ENCODE measurements at regions not wholly inside any gene's neighbourhood (a gene's known extent, or its start where the extent isn't known, plus 50 kb on each side); places are given as distances from the start of the nearest gene placed in this dataset.

GRCh38 chr3:95934181-95934580 lies 880.2 kb upstream of the EPHA6 start:
- Histone ChIP-seq H3K27ac (no peak overlapping the region), H3K27me3 (no peaks in the 10 kb centered on the region), H3K4me1 (no peaks in the 10 kb centered on the region), H3K9me3 (no peaks in the 10 kb centered on the region), H3K36me3 (no peaks in the 10 kb centered on the region), H3K4me3 (no peak overlapping the region), H3K9ac (ENCODE audit: low read depth in 2 of 2, low read length in 2 of 2) (no peak overlapping the region)
- TF ChIP-seq CTCF (IDR thresholded peaks at IDR 0.05), result no peak
- DNase-seq, result no peak
- intact Hi-C loops (cut with DNase I), result no loop called here

- no peak overlapping the region for H3K4me3 ChIP-seq
- no peaks in the 10 kb centered on the region for H3K36me3 ChIP-seq
- H3K27me3 ChIP-seq, result no peaks in the 10 kb centered on the region
- DNase-seq, result no peak
- no peak overlapping the region for H3K27ac ChIP-seq
- no peaks in the 10 kb centered on the region for H3K9me3 ChIP-seq
- TF ChIP-seq CTCF (IDR thresholded peaks at IDR 0.05), result no peak
- no peak overlapping the region for H3K9ac ChIP-seq (ENCODE audit: low read depth in 2 of 2, low read length in 2 of 2)
- no peaks in the 10 kb centered on the region for H3K4me1 ChIP-seq
- intact Hi-C loops (cut with DNase I), result no loop called here
Measured at GRCh38 chr3:95939235-95939809, 875.1 kb upstream of the EPHA6 start.

GRCh38 chr3:95965704-95966336 lies 848.6 kb upstream of the EPHA6 start:
- Histone ChIP-seq H3K36me3 (no peaks in the 10 kb centered on the region), H3K9me3 (no peaks in the 10 kb centered on the region), H3K4me1 (no peaks in the 10 kb centered on the region), H3K27ac (no peak overlapping the region), H3K9ac (ENCODE audit: low read depth in 2 of 2, low read length in 2 of 2) (no peak overlapping the region), H3K4me3 (no peak overlapping the region), H3K27me3 (no peaks in the 10 kb centered on the region)
- no peak for DNase-seq
- intact Hi-C loops (cut with DNase I), result no loop called here
- no peak for TF ChIP-seq CTCF (IDR thresholded peaks at IDR 0.05)

GRCh38 chr3:95971573-95971972 lies 842.8 kb upstream of the EPHA6 start:
- H3K4me1 ChIP-seq, result no peaks in the 10 kb centered on the region
- no peak overlapping the region for H3K9ac ChIP-seq (ENCODE audit: low read depth in 2 of 2, low read length in 2 of 2)
- no peaks in the 10 kb centered on the region for H3K36me3 ChIP-seq
- H3K27me3 ChIP-seq, result no peaks in the 10 kb centered on the region
- TF ChIP-seq CTCF (IDR thresholded peaks at IDR 0.05), result no peak
- H3K27ac ChIP-seq, result no peak overlapping the region
- no peak for DNase-seq
- intact Hi-C loops (cut with DNase I), result no loop called here
- no peaks in the 10 kb centered on the region for H3K9me3 ChIP-seq
- H3K4me3 ChIP-seq, result no peak overlapping the region

- no peak for TF ChIP-seq CTCF (IDR thresholded peaks at IDR 0.05)
- intact Hi-C loops (cut with DNase I), result no loop called here
- no peak overlapping the region for H3K9ac ChIP-seq (ENCODE audit: low read depth in 2 of 2, low read length in 2 of 2)
- H3K27ac ChIP-seq, result no peak overlapping the region
- H3K36me3 ChIP-seq, result no peaks in the 10 kb centered on the region
- no peaks in the 10 kb centered on the region for H3K27me3 ChIP-seq
- no peak overlapping the region for H3K4me3 ChIP-seq
- no peaks in the 10 kb centered on the region for H3K9me3 ChIP-seq
- no peak for DNase-seq
- no peaks in the 10 kb centered on the region for H3K4me1 ChIP-seq
Measured at GRCh38 chr3:95994338-95994737, 820.1 kb upstream of the EPHA6 start.
